ENCODE measurements at regions not wholly inside any gene's neighbourhood (a gene's known extent, or its start where the extent isn't known, plus 50 kb on each side); places are given as distances from the start of the nearest gene placed in this dataset.
A peak's percentile ranks its signal among the peaks of the same experiment; 100 is the strongest.

DNA sequence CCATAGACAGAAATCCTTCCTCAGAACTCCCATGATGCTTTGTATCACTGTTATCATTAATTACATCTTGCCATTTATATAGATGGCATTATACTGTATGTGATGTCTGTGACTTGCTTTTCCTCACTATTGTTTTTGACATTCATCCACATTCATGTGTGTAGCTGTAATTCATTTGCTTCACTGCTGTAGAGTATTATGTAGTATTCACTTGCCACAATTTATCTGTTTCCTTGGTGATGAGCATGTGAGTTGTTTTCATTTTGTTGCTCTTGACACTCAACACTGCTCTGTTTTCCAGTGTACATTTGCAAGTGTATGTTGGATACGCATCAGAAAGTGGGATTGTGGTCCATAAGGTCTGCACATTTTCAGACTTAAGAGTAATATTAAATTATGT is 328.6 kb upstream of the C11orf87 start:
- no peak for TF ChIP-seq EZH2 (IDR thresholded peaks at IDR 0.05)
- TF ChIP-seq POLR2AphosphoS5 (IDR thresholded peaks at IDR 0.05; ENCODE audit: borderline replicate concordance, low read depth, low read length) = no peak
- TF ChIP-seq FOXP2 (optimal IDR thresholded peaks at IDR 0.05; ENCODE audit: control extremely low read depth, extremely low read length, insufficient read depth) = no peak
- no peak overlapping the region for H3K27ac ChIP-seq
- H3K36me3 ChIP-seq (ENCODE audit: insufficient read depth, low read length) = no peaks in the 10 kb centered on the region
- H3K4me3 ChIP-seq = no peak overlapping the region
- H3K9ac ChIP-seq (ENCODE audit: insufficient read length) = no peak overlapping the region
- DNase-seq (ENCODE audit: low read depth, low spot score) = no peak
- H3K9me3 ChIP-seq (ENCODE audit: low read depth, low read length) = no peaks in the 10 kb centered on the region

DNA sequence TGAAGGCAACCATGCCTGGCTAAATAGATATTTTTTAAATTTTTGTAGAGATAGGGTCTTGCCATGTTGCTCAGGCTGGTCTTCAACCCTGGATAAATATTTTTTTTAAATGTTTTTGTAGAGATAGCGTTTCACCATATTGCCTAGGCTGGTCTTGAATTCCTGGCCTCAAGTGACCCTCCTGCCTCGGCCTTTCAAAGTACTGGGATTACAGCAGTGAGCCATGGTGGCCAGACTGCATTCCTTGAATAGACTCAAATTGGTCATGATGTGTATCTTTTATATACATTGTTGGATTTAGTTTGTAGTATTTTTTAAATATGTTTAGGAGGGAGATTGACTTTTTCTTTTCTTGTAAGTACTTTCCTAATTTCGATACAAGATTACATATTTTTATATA is 325.7 kb upstream of the C11orf87 start:
- no peak for TF ChIP-seq FOXP2 (optimal IDR thresholded peaks at IDR 0.05; ENCODE audit: control extremely low read depth, extremely low read length, insufficient read depth)
- TF ChIP-seq POLR2AphosphoS5 (IDR thresholded peaks at IDR 0.05; ENCODE audit: borderline replicate concordance, low read depth, low read length) = no peak
- TF ChIP-seq EZH2 (IDR thresholded peaks at IDR 0.05) = no peak
- no peak overlapping the region for H3K4me3 ChIP-seq
- no peak for DNase-seq (ENCODE audit: low read depth, low spot score)

GRCh38 chr11:109106151-109106906 is 315.7 kb upstream of the C11orf87 start:
- DNase-seq (ENCODE audit: low read depth, low spot score) = no peak
- Histone ChIP-seq H3K4me3 (no peak overlapping the region), H3K9me3 (ENCODE audit: low read depth, low read length) (no peaks in the 10 kb centered on the region), H3K27ac (no peak overlapping the region), H3K9ac (ENCODE audit: insufficient read length) (no peak overlapping the region), H3K36me3 (ENCODE audit: insufficient read depth, low read length) (no peaks in the 10 kb centered on the region)
- TF ChIP-seq EZH2 (IDR thresholded peaks at IDR 0.05) = no peak
- no peak for TF ChIP-seq POLR2AphosphoS5 (IDR thresholded peaks at IDR 0.05; ENCODE audit: borderline replicate concordance, low read depth, low read length)
- no peak for TF ChIP-seq FOXP2 (optimal IDR thresholded peaks at IDR 0.05; ENCODE audit: control extremely low read depth, extremely low read length, insufficient read depth)

More for the DNA sequence above, 325.7 kb upstream of the C11orf87 start:
- H3K9ac ChIP-seq (ENCODE audit: insufficient read length) = no peak overlapping the region
- no peaks in the 10 kb centered on the region for H3K36me3 ChIP-seq (ENCODE audit: insufficient read depth, low read length)
- H3K9me3 ChIP-seq (ENCODE audit: low read depth, low read length) = no peaks in the 10 kb centered on the region
- no peak overlapping the region for H3K27ac ChIP-seq

DNA sequence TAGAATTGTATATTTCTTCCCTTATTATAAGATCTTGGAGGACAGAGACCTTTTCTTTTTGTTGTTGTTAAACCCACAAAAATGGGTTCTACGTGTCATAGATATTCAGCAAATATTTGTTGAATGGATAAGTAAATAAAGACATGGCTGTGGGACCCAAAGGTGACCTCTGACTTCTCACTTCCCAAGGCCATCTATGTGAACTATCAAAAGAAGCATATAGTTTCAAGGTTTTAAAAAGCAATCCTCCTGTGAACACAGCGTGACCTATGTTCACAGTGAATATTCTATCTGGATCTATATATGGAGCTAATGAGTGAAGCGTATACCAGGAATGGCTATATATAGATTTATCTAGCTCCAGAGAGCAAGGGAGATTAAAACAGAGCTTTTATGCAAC is 312.8 kb upstream of the C11orf87 start:
- Histone ChIP-seq H3K27ac (no peak overlapping the region), H3K9ac (ENCODE audit: insufficient read length) (no peak overlapping the region), H3K4me3 (no peak overlapping the region), H3K9me3 (ENCODE audit: low read depth, low read length) (no peaks in the 10 kb centered on the region), H3K36me3 (ENCODE audit: insufficient read depth, low read length) (no peaks in the 10 kb centered on the region)
- TF ChIP-seq POLR2AphosphoS5 (IDR thresholded peaks at IDR 0.05; ENCODE audit: borderline replicate concordance, low read depth, low read length) = no peak
- DNase-seq (ENCODE audit: low read depth, low spot score) = no peak

GRCh38 chr11:109109571-109110315 is 312.2 kb upstream of the C11orf87 start:
- Histone ChIP-seq H3K27ac (no peak overlapping the region), H3K36me3 (ENCODE audit: insufficient read depth, low read length) (no peaks in the 10 kb centered on the region), H3K9ac (ENCODE audit: insufficient read length) (no peak overlapping the region), H3K4me3 (no peak overlapping the region), H3K9me3 (ENCODE audit: low read depth, low read length) (no peaks in the 10 kb centered on the region)
- peak; percentile 8 for DNase-seq (ENCODE audit: low read depth, low spot score)
- no peak for TF ChIP-seq FOXP2 (optimal IDR thresholded peaks at IDR 0.05; ENCODE audit: control extremely low read depth, extremely low read length, insufficient read depth)
- no peak; the same call in 1 of the 2 replicates for TF ChIP-seq POLR2AphosphoS5 (IDR thresholded peaks at IDR 0.05; ENCODE audit: borderline replicate concordance, low read depth, low read length)
- no peak for TF ChIP-seq EZH2 (IDR thresholded peaks at IDR 0.05)

DNA sequence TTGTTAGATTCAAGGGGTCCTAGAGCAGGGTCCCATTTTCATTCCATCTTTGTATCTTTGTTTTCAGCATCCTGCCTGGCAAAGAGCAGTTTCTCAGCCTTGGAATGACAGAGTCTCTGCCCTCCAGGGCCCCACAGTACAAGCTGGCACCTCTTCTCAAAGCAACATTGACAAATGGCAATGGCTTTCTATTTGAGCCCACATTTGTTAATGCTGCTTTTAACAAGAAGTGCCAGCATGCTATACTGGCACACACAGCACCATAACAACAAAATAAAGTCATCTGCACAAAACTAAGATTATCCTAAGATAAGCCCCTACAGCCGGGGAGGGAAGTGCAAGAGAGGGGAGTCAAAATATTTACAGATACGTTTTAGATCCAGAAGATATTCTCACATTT is 309.7 kb upstream of the C11orf87 start:
- H3K9me3 ChIP-seq (ENCODE audit: low read depth, low read length) = no peaks in the 10 kb centered on the region
- no peak for DNase-seq (ENCODE audit: low read depth, low spot score)
- H3K27ac ChIP-seq = no peak overlapping the region
- no peak overlapping the region for H3K4me3 ChIP-seq
- no peaks in the 10 kb centered on the region for H3K36me3 ChIP-seq (ENCODE audit: insufficient read depth, low read length)
- no peak for TF ChIP-seq EZH2 (IDR thresholded peaks at IDR 0.05)
- TF ChIP-seq FOXP2 (optimal IDR thresholded peaks at IDR 0.05; ENCODE audit: control extremely low read depth, extremely low read length, insufficient read depth) = no peak
- no peak for TF ChIP-seq POLR2AphosphoS5 (IDR thresholded peaks at IDR 0.05; ENCODE audit: borderline replicate concordance, low read depth, low read length)
- H3K9ac ChIP-seq (ENCODE audit: insufficient read length) = no peak overlapping the region

GRCh38 chr11:109112821-109113280 is 309.1 kb upstream of the C11orf87 start:
- no peak for DNase-seq (ENCODE audit: low read depth, low spot score)
- no peak overlapping the region for H3K4me3 ChIP-seq
- no peaks in the 10 kb centered on the region for H3K36me3 ChIP-seq (ENCODE audit: insufficient read depth, low read length)
- H3K27ac ChIP-seq = no peak overlapping the region
- no peaks in the 10 kb centered on the region for H3K9me3 ChIP-seq (ENCODE audit: low read depth, low read length)
- H3K9ac ChIP-seq (ENCODE audit: insufficient read length) = no peak overlapping the region
- TF ChIP-seq POLR2AphosphoS5 (IDR thresholded peaks at IDR 0.05; ENCODE audit: borderline replicate concordance, low read depth, low read length) (no peak), FOXP2 (optimal IDR thresholded peaks at IDR 0.05; ENCODE audit: control extremely low read depth, extremely low read length, insufficient read depth) (no peak), EZH2 (IDR thresholded peaks at IDR 0.05) (no peak)

GRCh38 chr11:109120341-109120740 is 301.6 kb upstream of the C11orf87 start:
- H3K27ac ChIP-seq = no peak overlapping the region
- H3K9me3 ChIP-seq (ENCODE audit: low read depth, low read length) = no peaks in the 10 kb centered on the region
- H3K4me3 ChIP-seq = no peak overlapping the region
- no peak for DNase-seq (ENCODE audit: low read depth, low spot score)
- TF ChIP-seq FOXP2 (optimal IDR thresholded peaks at IDR 0.05; ENCODE audit: control extremely low read depth, extremely low read length, insufficient read depth) = no peak
- no peak for TF ChIP-seq EZH2 (IDR thresholded peaks at IDR 0.05)
- no peak for TF ChIP-seq POLR2AphosphoS5 (IDR thresholded peaks at IDR 0.05; ENCODE audit: borderline replicate concordance, low read depth, low read length)
- no peak overlapping the region for H3K9ac ChIP-seq (ENCODE audit: insufficient read length)
- H3K36me3 ChIP-seq (ENCODE audit: insufficient read depth, low read length) = no peaks in the 10 kb centered on the region

Measured in SK-N-MC (cell line).